ENCODE measurements at regions not wholly inside any gene's neighbourhood (a gene's known extent, or its start where the extent isn't known, plus 50 kb on each side); places are given as distances from the start of the nearest gene placed in this dataset.

- Histone ChIP-seq H3K9me3 (replicated peaks) (no peaks in the 10 kb centered on the region), H3K4me3 (no peak overlapping the region), H3K27me3 (replicated peaks) (0 out of 2 replicates have a peak, but pooled peaks cover 4% of the 10 kb centered on the region), H3K4me1 (replicated peaks) (no peaks in the 10 kb centered on the region), H3K36me3 (no peaks in the 10 kb centered on the region), H3K27ac (no peak overlapping the region)
- no peak for DNase-seq (ENCODE audit: low read depth in 1 of 2, low spot score in 2 of 2)
These were observed 55.4 kb upstream of the SPPL2A start for GRCh38 chr15:50820808-50821382.

GRCh38 chr15:50819344-50819743, 53.8 kb upstream of the SPPL2A start:
- Histone ChIP-seq H3K36me3 (no peaks in the 10 kb centered on the region), H3K27me3 (replicated peaks) (0 out of 2 replicates have a peak, but pooled peaks cover 4% of the 10 kb centered on the region), H3K9me3 (replicated peaks) (no peaks in the 10 kb centered on the region), H3K4me3 (no peak overlapping the region), H3K4me1 (replicated peaks) (no peaks in the 10 kb centered on the region), H3K27ac (no peak overlapping the region)
- no peak for DNase-seq (ENCODE audit: low read depth in 1 of 2, low spot score in 2 of 2)

- H3K27me3 ChIP-seq (replicated peaks): 0 out of 2 replicates have a peak, but pooled peaks cover 4% of the 10 kb centered on the region
- DNase-seq (ENCODE audit: low read depth in 1 of 2, low spot score in 2 of 2): no peak
- H3K36me3 ChIP-seq: no peaks in the 10 kb centered on the region
- no peaks in the 10 kb centered on the region for H3K9me3 ChIP-seq (replicated peaks)
- H3K4me3 ChIP-seq: no peak overlapping the region
- H3K4me1 ChIP-seq (replicated peaks): no peaks in the 10 kb centered on the region
- H3K27ac ChIP-seq: no peak overlapping the region
These were observed 50.6 kb upstream of the SPPL2A start for GRCh38 chr15:50815958-50816590.
